ENCODE measurements at regions not wholly inside any gene's neighbourhood (a gene's known extent, or its start where the extent isn't known, plus 50 kb on each side); places are given as distances from the start of the nearest gene placed in this dataset.

DNA sequence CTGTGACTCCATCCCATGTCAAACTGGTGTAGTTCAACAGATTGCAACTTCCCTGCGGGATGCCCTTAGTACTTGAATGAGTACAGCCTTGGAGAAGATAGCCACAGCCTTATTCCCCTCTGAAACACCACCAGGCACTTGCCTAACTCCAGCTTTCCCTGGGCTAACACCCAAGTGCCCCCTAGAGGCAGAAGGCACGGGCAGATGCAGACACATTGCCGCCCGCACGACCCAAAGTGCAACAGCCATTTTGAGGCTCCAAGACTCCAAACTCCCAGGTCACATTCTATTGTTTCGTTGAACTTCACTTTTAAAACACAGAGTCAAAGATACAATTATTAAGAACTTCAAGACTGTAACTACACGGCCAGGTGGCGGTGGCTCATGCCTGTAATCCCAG, 163.6 kb upstream of the CDH6 start:
- peak; percentile 65 for DNase-seq
- Histone ChIP-seq H3K23ac (ENCODE audit: insufficient read length, low read depth, low read length) (no peak overlapping the region), H2AFZ (ENCODE audit: low read length) (no peak overlapping the region), H2BK120ac (ENCODE audit: low read depth, low read length, poor library complexity, severe bottlenecking) (no peak overlapping the region), H2BK20ac (ENCODE audit: low read depth, low read length, poor library complexity, severe bottlenecking) (no peak overlapping the region), H3T11ph (ENCODE audit: low read length) (no peak overlapping the region), H3K4me2 (ENCODE audit: insufficient read depth, insufficient read length, low read length) (no peak overlapping the region), H4K91ac (ENCODE audit: insufficient read length, low read depth, low read length) (no peak overlapping the region), H2BK15ac (ENCODE audit: low read depth, low read length) (no peak overlapping the region), H2BK5ac (ENCODE audit: insufficient read length, low read length) (no peak overlapping the region), H3K27me3 (ENCODE audit: insufficient read depth, low read length) (no peaks in the 10 kb centered on the region), H4K5ac (ENCODE audit: insufficient read length, low read depth, low read length) (no peak overlapping the region), H2BK12ac (ENCODE audit: insufficient read length, low read depth, low read length) (no peak overlapping the region), H3K23me2 (ENCODE audit: insufficient read length, low read depth, low read length, poor library complexity, severe bottlenecking) (no peaks in the 10 kb centered on the region), H3K56ac (ENCODE audit: insufficient read length, low read depth, low read length) (no peak overlapping the region), H3K9me3 (ENCODE audit: control insufficient read depth, low read depth, low read length) (no peaks in the 10 kb centered on the region), H3K14ac (ENCODE audit: insufficient read depth, low read length) (no peak overlapping the region), H4K8ac (replicated peaks; ENCODE audit: insufficient read length, low read depth, low read length) (no peak overlapping the region), H3K9ac (ENCODE audit: extremely low read depth, insufficient read length, low read length) (no peak overlapping the region), H3K4me1 (ENCODE audit: insufficient read depth, low read length) (no peaks in the 10 kb centered on the region), H3K27ac (ENCODE audit: insufficient read length, low read depth, low read length) (no peak overlapping the region), H3K79me1 (ENCODE audit: insufficient read depth, low read depth, low read length, poor library complexity, severe bottlenecking) (no peaks in the 10 kb centered on the region), H3K18ac (ENCODE audit: insufficient read length, low read depth, low read length) (no peak overlapping the region), H4K20me1 (ENCODE audit: control insufficient read depth, insufficient read depth, insufficient read length) (no peaks in the 10 kb centered on the region), H3K79me2 (ENCODE audit: insufficient read depth, low read length) (no peaks in the 10 kb centered on the region), H2AK5ac (ENCODE audit: insufficient read length, low read length) (no peak overlapping the region), H3K4ac (ENCODE audit: low read depth, low read length) (no peak overlapping the region)
- Mint-ChIP-seq H3K27me3 (ENCODE audit: low read depth) (no peaks in the 10 kb centered on the region), H3K36me3 (ENCODE audit: insufficient read depth in 1 of 3, low read depth in 3 of 3) (peaks cover 0 to 9% (median 2%) of the 10 kb centered on the region in 3 experiments; a peak in 4 of 7 replicates), H3K9me3 (no peaks in the 10 kb centered on the region; a peak in 1 of 5 replicates), H3K4me1 (peaks cover 8 to 9% of the 10 kb centered on the region in 2 experiments; a peak in 3 of 4 replicates), H3K27ac (no peak overlapping the region; a peak in 1 of 7 replicates), H3K4me3 (no peak overlapping the region)
- TF ChIP-seq, protein P1, sequence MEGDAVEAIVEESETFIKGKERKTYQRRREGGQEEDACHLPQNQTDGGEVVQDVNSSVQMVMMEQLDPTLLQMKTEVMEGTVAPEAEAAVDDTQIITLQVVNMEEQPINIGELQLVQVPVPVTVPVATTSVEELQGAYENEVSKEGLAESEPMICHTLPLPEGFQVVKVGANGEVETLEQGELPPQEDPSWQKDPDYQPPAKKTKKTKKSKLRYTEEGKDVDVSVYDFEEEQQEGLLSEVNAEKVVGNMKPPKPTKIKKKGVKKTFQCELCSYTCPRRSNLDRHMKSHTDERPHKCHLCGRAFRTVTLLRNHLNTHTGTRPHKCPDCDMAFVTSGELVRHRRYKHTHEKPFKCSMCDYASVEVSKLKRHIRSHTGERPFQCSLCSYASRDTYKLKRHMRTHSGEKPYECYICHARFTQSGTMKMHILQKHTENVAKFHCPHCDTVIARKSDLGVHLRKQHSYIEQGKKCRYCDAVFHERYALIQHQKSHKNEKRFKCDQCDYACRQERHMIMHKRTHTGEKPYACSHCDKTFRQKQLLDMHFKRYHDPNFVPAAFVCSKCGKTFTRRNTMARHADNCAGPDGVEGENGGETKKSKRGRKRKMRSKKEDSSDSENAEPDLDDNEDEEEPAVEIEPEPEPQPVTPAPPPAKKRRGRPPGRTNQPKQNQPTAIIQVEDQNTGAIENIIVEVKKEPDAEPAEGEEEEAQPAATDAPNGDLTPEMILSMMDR (conservative IDR thresholded peaks at IDR 0.05), result peak; percentile 54
- no CpG with 5 or more reads among the region's 8 CpGs for WGBS (ENCODE audit: extremely low coverage, insufficient read length, low lambda C conversion rate)

All from H9 (cell line).